ENCODE measurements at regions not wholly inside any gene's neighbourhood (a gene's known extent, or its start where the extent isn't known, plus 50 kb on each side); places are given as distances from the start of the nearest gene placed in this dataset.

DNA sequence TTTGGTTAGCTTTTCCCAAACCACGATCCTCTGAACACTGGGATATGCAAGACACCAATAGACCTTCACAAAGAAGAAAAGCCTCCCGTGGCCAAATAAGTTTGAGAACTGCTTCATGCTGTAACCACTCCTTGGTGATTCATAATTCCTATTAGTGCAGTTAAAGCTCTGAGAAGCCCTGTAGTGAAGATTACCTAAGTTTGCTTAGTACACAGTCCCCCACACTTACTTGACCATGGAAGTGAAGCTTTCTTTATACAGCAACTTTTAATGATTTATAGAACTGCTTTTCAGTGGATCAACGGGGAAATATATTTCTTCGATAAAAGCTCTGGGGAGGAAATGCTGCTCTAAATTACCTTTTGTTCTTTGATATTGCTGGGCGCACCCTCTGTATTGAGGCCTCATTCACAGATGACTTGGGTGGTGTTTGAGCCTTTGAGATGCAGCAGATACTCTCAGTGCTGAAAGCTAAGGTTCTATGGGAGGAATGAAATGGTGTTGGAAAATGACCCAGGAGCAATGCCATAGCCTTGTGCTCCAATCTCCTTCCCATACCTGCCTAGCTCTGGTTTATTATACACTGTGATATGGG lies 67.4 kb downstream of the CBLL2 start:
- no peak overlapping the region for H3K4me2 ChIP-seq (ENCODE audit: insufficient read depth, low read length, poor library complexity, severe bottlenecking)
- DNase-seq (ENCODE audit: low spot score) = no peak
- H3K14ac ChIP-seq (ENCODE audit: low read length) = no peak overlapping the region
- no peak overlapping the region for H3K4me3 ChIP-seq (ENCODE audit: low read length in 2 of 2)
- H4K8ac ChIP-seq (ENCODE audit: low read depth, low read length) = no peak overlapping the region
- H2BK5ac ChIP-seq (ENCODE audit: low read length) = no peak overlapping the region
- H2AK5ac ChIP-seq (ENCODE audit: low read depth, low read length) = no peak overlapping the region
- H3K9ac ChIP-seq (ENCODE audit: low read depth, low read length, poor library complexity) = no peak overlapping the region
- no CpG with 5 or more reads among the region's 5 CpGs for whole genome bisulfite sequencing, 2 donors (ENCODE audit: extremely low coverage in 2 of 2, insufficient read length in 2 of 2, insufficient replicate concordance in 1 of 2)
- H3K27me3 ChIP-seq (ENCODE audit: control insufficient read depth in 3 of 3, insufficient read depth in 3 of 3, low read depth in 1 of 3, low read length in 3 of 3) = no peaks in the 10 kb centered on the region
- no peaks in the 10 kb centered on the region for H3K4me1 ChIP-seq (ENCODE audit: control insufficient read depth in 2 of 2, insufficient read depth in 1 of 2, low read depth in 1 of 2, low read length in 2 of 2)
- H3K4ac ChIP-seq (ENCODE audit: low read length) = no peak overlapping the region
- H3K27ac ChIP-seq (replicated peaks; ENCODE audit: low read length) = no peak overlapping the region
- H3K9me3 ChIP-seq (replicated peaks in 1 of 2; ENCODE audit: control insufficient read depth in 2 of 2, insufficient read depth in 1 of 2, low read depth in 1 of 2, low read length in 2 of 2) = no peaks in the 10 kb centered on the region
- no peak overlapping the region for H4K91ac ChIP-seq (ENCODE audit: low read depth, low read length, poor library complexity)
- no peak overlapping the region for H2AFZ ChIP-seq (ENCODE audit: low read length)
- H2BK120ac ChIP-seq (ENCODE audit: low read depth, low read length) = no peak overlapping the region
- H3K18ac ChIP-seq (ENCODE audit: low read length) = no peak overlapping the region
- no peaks in the 10 kb centered on the region for H3K79me1 ChIP-seq (ENCODE audit: low read depth, low read length)
- H3K36me3 ChIP-seq (replicated peaks in 1 of 2; ENCODE audit: control insufficient read depth in 2 of 2, insufficient read depth in 2 of 2, low read length in 2 of 2) = no peaks in the 10 kb centered on the region
- H2BK15ac ChIP-seq (ENCODE audit: low read length) = no peak overlapping the region
- H2BK12ac ChIP-seq (ENCODE audit: low read length) = no peak overlapping the region
- H3K23ac ChIP-seq (ENCODE audit: low read depth, low read length, poor library complexity) = no peak overlapping the region

DNA sequence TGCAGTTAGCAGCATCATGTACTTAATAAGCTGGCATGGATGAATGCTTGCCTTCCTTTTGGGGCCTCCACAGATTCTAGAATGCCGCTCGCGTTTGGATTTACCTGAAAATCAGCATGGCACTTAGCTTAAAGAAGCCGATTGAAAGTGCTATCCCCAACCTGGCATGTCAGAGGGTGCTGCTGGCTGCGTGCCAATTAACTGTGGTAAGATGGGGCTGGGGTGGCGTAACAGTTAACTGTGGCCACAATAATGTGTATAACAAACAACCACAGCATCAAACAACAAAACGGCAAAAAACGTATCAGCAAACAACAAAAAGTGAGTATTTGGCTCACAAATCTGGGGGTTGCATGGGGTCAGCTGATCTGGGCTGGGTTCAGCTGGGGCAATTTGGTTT lies 70.5 kb downstream of the CBLL2 start:
- Histone ChIP-seq H3K14ac (ENCODE audit: low read length) (no peak overlapping the region), H4K8ac (ENCODE audit: low read depth, low read length) (no peak overlapping the region), H3K23ac (ENCODE audit: low read depth, low read length, poor library complexity) (no peak overlapping the region), H3K9ac (ENCODE audit: low read depth, low read length, poor library complexity) (no peak overlapping the region), H2BK12ac (ENCODE audit: low read length) (no peak overlapping the region), H2AFZ (ENCODE audit: low read length) (no peak overlapping the region), H2BK15ac (ENCODE audit: low read length) (no peak overlapping the region), H2BK5ac (ENCODE audit: low read length) (no peak overlapping the region), H3K27ac (replicated peaks; ENCODE audit: low read length) (no peak overlapping the region), H2AK5ac (ENCODE audit: low read depth, low read length) (no peak overlapping the region), H3K4me1 (ENCODE audit: control insufficient read depth in 2 of 2, insufficient read depth in 1 of 2, low read depth in 1 of 2, low read length in 2 of 2) (no peaks in the 10 kb centered on the region), H3K18ac (ENCODE audit: low read length) (no peak overlapping the region), H3K9me3 (replicated peaks in 1 of 2; ENCODE audit: control insufficient read depth in 2 of 2, insufficient read depth in 1 of 2, low read depth in 1 of 2, low read length in 2 of 2) (no peaks in the 10 kb centered on the region), H3K4me2 (ENCODE audit: insufficient read depth, low read length, poor library complexity, severe bottlenecking) (no peak overlapping the region), H2BK120ac (ENCODE audit: low read depth, low read length) (no peak overlapping the region), H4K91ac (ENCODE audit: low read depth, low read length, poor library complexity) (no peak overlapping the region), H3K27me3 (ENCODE audit: control insufficient read depth in 3 of 3, insufficient read depth in 3 of 3, low read depth in 1 of 3, low read length in 3 of 3) (no peaks in the 10 kb centered on the region), H3K4me3 (ENCODE audit: low read length in 2 of 2) (no peak overlapping the region), H3K36me3 (replicated peaks in 1 of 2; ENCODE audit: control insufficient read depth in 2 of 2, insufficient read depth in 2 of 2, low read length in 2 of 2) (no peaks in the 10 kb centered on the region), H3K4ac (ENCODE audit: low read length) (no peak overlapping the region), H3K79me1 (ENCODE audit: low read depth, low read length) (peaks cover 1% of the 10 kb centered on the region)
- no peak for DNase-seq (ENCODE audit: low spot score)
- no CpG with 5 or more reads among the region's 8 CpGs for WGBS, 2 donors (ENCODE audit: extremely low coverage in 2 of 2, insufficient read length in 2 of 2, insufficient replicate concordance in 1 of 2)

DNA sequence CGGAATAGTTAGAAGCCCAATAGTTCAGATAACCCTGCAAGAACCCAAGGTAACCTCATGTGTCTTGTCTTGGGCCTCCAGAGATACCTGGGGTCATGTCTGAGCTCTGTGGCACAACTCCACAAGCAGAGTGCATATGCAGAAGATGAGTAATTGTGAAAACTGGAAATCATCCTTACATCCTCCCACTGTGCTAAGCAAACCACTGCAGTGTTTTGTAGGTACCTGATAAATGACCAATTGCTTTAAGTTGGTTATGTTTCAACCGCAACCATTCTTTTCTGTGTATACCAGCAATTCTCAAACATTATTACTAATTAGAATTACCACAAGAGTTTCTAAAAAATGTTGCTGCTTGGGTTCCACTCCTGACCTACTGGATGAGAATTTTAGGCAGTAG lies 73.2 kb downstream of the CBLL2 start:
- DNase-seq (ENCODE audit: low spot score) = no peak
- WGBS, 2 donors (ENCODE audit: extremely low coverage in 2 of 2, insufficient read length in 2 of 2, insufficient replicate concordance in 1 of 2) = no CpG with 5 or more reads among the region's 2 CpGs
- Histone ChIP-seq H3K36me3 (replicated peaks in 1 of 2; ENCODE audit: control insufficient read depth in 2 of 2, insufficient read depth in 2 of 2, low read length in 2 of 2) (no peaks in the 10 kb centered on the region), H3K27ac (replicated peaks; ENCODE audit: low read length) (no peak overlapping the region), H3K4me3 (ENCODE audit: low read length in 2 of 2) (no peak overlapping the region), H3K9ac (ENCODE audit: low read depth, low read length, poor library complexity) (no peak overlapping the region), H3K4ac (ENCODE audit: low read length) (no peak overlapping the region), H4K91ac (ENCODE audit: low read depth, low read length, poor library complexity) (no peak overlapping the region), H2BK5ac (ENCODE audit: low read length) (no peak overlapping the region), H3K18ac (ENCODE audit: low read length) (no peak overlapping the region), H3K23ac (ENCODE audit: low read depth, low read length, poor library complexity) (no peak overlapping the region), H2AK5ac (ENCODE audit: low read depth, low read length) (no peak overlapping the region), H3K4me2 (ENCODE audit: insufficient read depth, low read length, poor library complexity, severe bottlenecking) (no peak overlapping the region), H2BK15ac (ENCODE audit: low read length) (no peak overlapping the region), H3K79me1 (ENCODE audit: low read depth, low read length) (peaks cover 1% of the 10 kb centered on the region), H2AFZ (ENCODE audit: low read length) (no peak overlapping the region), H3K27me3 (ENCODE audit: control insufficient read depth in 3 of 3, insufficient read depth in 3 of 3, low read depth in 1 of 3, low read length in 3 of 3) (no peaks in the 10 kb centered on the region), H3K14ac (ENCODE audit: low read length) (no peak overlapping the region), H2BK120ac (ENCODE audit: low read depth, low read length) (no peak overlapping the region), H2BK12ac (ENCODE audit: low read length) (no peak overlapping the region), H4K8ac (ENCODE audit: low read depth, low read length) (no peak overlapping the region), H3K9me3 (replicated peaks in 1 of 2; ENCODE audit: control insufficient read depth in 2 of 2, insufficient read depth in 1 of 2, low read depth in 1 of 2, low read length in 2 of 2) (no peaks in the 10 kb centered on the region), H3K4me1 (ENCODE audit: control insufficient read depth in 2 of 2, insufficient read depth in 1 of 2, low read depth in 1 of 2, low read length in 2 of 2) (no peaks in the 10 kb centered on the region)

DNA sequence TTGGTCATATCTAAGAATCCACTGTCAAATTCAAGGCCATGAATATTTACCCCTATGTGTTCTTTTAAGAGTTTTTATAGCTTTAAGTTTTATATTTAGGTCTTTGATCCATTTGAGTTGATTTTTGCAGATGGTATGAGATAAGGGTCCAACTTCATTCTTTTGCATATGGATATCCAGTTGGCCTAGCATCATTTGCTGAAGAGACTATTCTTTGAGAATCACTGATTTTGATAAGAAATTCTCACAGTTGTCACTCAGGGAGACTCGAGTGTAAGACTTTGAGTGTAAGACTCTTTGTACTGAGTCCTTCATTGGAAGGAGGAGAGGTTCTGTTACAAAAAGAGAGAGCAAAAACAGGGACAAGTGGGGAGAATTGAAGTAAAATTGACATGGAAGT lies 74.8 kb downstream of the CBLL2 start:
- no peak for DNase-seq (ENCODE audit: low spot score)
- Histone ChIP-seq H2BK12ac (ENCODE audit: low read length) (no peak overlapping the region), H4K91ac (ENCODE audit: low read depth, low read length, poor library complexity) (no peak overlapping the region), H3K4me3 (ENCODE audit: low read length in 2 of 2) (no peak overlapping the region), H2BK5ac (ENCODE audit: low read length) (no peak overlapping the region), H2AFZ (ENCODE audit: low read length) (no peak overlapping the region), H3K4me2 (ENCODE audit: insufficient read depth, low read length, poor library complexity, severe bottlenecking) (no peak overlapping the region), H3K27ac (replicated peaks; ENCODE audit: low read length) (no peak overlapping the region), H3K9ac (ENCODE audit: low read depth, low read length, poor library complexity) (no peak overlapping the region), H3K79me1 (ENCODE audit: low read depth, low read length) (peaks cover 1% of the 10 kb centered on the region), H3K9me3 (replicated peaks in 1 of 2; ENCODE audit: control insufficient read depth in 2 of 2, insufficient read depth in 1 of 2, low read depth in 1 of 2, low read length in 2 of 2) (no peaks in the 10 kb centered on the region), H3K27me3 (ENCODE audit: control insufficient read depth in 3 of 3, insufficient read depth in 3 of 3, low read depth in 1 of 3, low read length in 3 of 3) (peaks cover 0 to 2% (median 0%) of the 10 kb centered on the region in 3 experiments), H3K36me3 (replicated peaks in 1 of 2; ENCODE audit: control insufficient read depth in 2 of 2, insufficient read depth in 2 of 2, low read length in 2 of 2) (no peaks in the 10 kb centered on the region), H3K18ac (ENCODE audit: low read length) (no peak overlapping the region), H4K8ac (ENCODE audit: low read depth, low read length) (no peak overlapping the region), H2AK5ac (ENCODE audit: low read depth, low read length) (no peak overlapping the region), H3K23ac (ENCODE audit: low read depth, low read length, poor library complexity) (no peak overlapping the region), H3K14ac (ENCODE audit: low read length) (no peak overlapping the region), H2BK15ac (ENCODE audit: low read length) (no peak overlapping the region), H3K4ac (ENCODE audit: low read length) (no peak overlapping the region), H3K4me1 (ENCODE audit: control insufficient read depth in 2 of 2, insufficient read depth in 1 of 2, low read depth in 1 of 2, low read length in 2 of 2) (no peaks in the 10 kb centered on the region), H2BK120ac (ENCODE audit: low read depth, low read length) (no peak overlapping the region)
- WGBS, 2 donors (ENCODE audit: extremely low coverage in 2 of 2, insufficient read length in 2 of 2, insufficient replicate concordance in 1 of 2) = no CpG with 5 or more reads among the region's 1 CpG

Data from neuronal stem cell (in vitro differentiated cells).